NB4 (cell line): ENCODE measurements at regions not wholly inside any gene's neighbourhood (a gene's known extent, or its start where the extent isn't known, plus 50 kb on each side); places are given as distances from the start of the nearest gene placed in this dataset.

Experiments
- DNase-seq: peaks from one replicate; pipeline ENCODE4 v3.0.0; 2010; ENCODE audit warnings: low read depth
- H3K4me3 ChIP-seq: one replicate; pipeline ENCODE4 v1.5.1; 2011; ENCODE audit warnings: mild to moderate bottlenecking, low read depth, low read length, moderate library complexity
- CTCF ChIP-seq: IDR thresholded peaks from one replicate; pipeline ENCODE4 v1.5.1; 2012; ENCODE audit warnings: low read depth, low read length
- MAX ChIP-seq: IDR thresholded peaks from 2 replicates; pipeline ENCODE4 v1.6.1; 2011; ENCODE audit warnings: low read depth, low read length
- MYC ChIP-seq: IDR thresholded peaks from 2 replicates; pipeline ENCODE4 v1.6.1; 2011; ENCODE audit warnings: low read depth, low read length
- POLR2A ChIP-seq: IDR thresholded peaks from 2 replicates; pipeline ENCODE4 v1.6.1; 2011; ENCODE audit warnings: mild to moderate bottlenecking; ENCODE audit not compliant: insufficient read length; ENCODE audit errors: extremely low read depth

DNA sequence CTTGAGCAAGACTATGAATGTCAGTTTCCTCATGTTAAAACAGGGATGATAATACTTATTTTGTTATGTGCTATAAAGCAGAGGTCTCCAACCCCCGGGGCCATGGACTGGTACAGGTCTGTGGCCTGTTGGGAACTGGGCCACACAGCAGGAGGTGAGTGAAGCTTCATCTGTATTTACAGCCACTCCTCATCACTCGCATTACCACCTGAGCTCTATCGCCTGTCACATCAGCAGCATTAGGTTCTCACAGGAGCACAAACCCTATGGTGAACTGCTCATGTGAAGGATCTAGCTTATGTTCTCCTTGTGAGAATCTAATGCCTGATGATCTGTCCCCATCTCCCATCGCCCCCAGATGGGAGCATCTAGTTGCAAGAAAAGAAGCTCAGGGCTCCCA, 365.3 kb upstream of the SMIM30 start:
- H3K4me3 ChIP-seq = no peak overlapping the region
- no peak for DNase-seq
- TF ChIP-seq POLR2A (no peak), CTCF (no peak), MYC (no peak), MAX (no peak)

- H3K4me3 ChIP-seq = no peak overlapping the region
- no peak for TF ChIP-seq CTCF
- TF ChIP-seq POLR2A = no peak
- TF ChIP-seq MAX = no peak
- no peak for DNase-seq
Observed at GRCh38 chr7:113480537-113480936, 362.2 kb upstream of the SMIM30 start.

DNA sequence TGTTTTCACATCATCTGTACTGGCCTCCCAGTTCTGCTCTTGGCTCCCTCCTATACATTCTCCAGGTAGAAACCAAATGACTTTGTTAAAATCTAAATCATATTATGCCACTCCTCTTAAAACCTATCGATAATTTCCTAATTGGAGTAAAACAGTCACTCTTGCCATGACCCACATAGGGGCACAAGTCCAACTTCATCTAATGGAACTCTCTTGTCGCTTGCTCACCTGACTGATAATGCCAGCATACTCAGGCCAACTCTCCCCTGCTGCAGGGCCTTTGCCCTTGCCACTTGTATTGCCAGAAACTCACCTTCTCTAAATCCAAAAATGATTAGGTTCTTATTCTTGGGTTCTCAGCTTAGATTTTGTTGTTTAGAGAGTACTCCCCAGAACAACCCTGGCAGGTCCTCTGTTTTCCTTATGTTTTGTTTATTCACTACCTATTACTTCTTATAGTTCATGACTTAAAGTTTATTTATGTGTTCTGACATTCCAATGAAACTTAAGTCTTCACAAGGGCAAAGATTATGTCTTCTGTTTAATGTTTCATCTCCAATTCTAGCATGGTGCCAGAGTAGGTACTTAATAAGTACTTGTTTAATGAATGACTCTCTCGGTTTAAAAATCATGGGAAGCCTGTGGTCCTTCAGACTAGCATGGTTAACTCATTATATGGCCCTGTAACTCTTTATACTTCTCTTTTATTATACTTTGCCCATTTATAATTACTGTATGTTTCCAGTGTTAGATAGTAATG, 345.9 kb upstream of the SMIM30 start:
- DNase-seq = no peak
- TF ChIP-seq MYC = no peak
- no peak for TF ChIP-seq POLR2A
- no peak for TF ChIP-seq CTCF
- no peak for TF ChIP-seq MAX
- no peak overlapping the region for H3K4me3 ChIP-seq

DNA sequence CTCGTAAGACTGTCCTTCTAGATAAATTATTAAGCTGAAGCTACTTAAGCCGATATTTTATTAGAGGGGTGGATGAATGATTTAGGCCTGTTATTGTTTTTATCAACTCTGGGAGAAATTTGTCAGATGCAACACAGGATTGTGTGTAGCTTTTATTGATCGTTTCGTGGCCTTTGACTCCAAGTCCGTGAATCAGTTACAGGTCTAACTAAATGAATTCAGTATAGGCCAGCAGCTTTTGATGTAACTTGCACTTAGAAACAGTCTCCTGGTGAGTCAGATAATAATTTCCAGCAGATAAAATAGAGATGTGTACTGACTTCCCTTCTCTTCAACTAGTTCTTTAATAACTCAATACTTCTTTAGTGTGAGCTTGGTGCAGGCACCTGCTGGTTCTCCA, 341.7 kb upstream of the SMIM30 start:
- DNase-seq = no peak
- no peak for TF ChIP-seq MYC
- no peak for TF ChIP-seq MAX
- no peak for TF ChIP-seq CTCF
- no peak for TF ChIP-seq POLR2A

GRCh38 chr7:113456533-113456932, 338.2 kb upstream of the SMIM30 start:
- H3K4me3 ChIP-seq = no peak overlapping the region
- TF ChIP-seq POLR2A (no peak), MAX (no peak), MYC (no peak), CTCF (no peak)
- DNase-seq = no peak

More for the DNA sequence above, 341.7 kb upstream of the SMIM30 start:
- H3K4me3 ChIP-seq = no peak overlapping the region
